OCI-LY7 (cell line): ENCODE measurements at regions not wholly inside any gene's neighbourhood (a gene's known extent, or its start where the extent isn't known, plus 50 kb on each side); places are given as distances from the start of the nearest gene placed in this dataset.

ENCODE experiments used
- CTCF ChIP-seq: fragments of 200-600 bp; sonication (generic); conservative IDR thresholded peaks from 2 replicates; pipeline ENCODE4 v1.5.1; 2014; ENCODE audit warnings: mild to moderate bottlenecking, antibody characterized with exemption, low read length, moderate library complexity, mixed read lengths
- EZH2phosphoT487 ChIP-seq: fragments of 200-600 bp; sonication (generic); IDR thresholded peaks from 2 replicates; pipeline ENCODE4 v1.6.1; 2018; ENCODE audit warnings: low read depth, borderline replicate concordance, mild to moderate bottlenecking, mixed run types, antibody characterized with exemption, low read length, moderate library complexity, mixed read lengths

DNA sequence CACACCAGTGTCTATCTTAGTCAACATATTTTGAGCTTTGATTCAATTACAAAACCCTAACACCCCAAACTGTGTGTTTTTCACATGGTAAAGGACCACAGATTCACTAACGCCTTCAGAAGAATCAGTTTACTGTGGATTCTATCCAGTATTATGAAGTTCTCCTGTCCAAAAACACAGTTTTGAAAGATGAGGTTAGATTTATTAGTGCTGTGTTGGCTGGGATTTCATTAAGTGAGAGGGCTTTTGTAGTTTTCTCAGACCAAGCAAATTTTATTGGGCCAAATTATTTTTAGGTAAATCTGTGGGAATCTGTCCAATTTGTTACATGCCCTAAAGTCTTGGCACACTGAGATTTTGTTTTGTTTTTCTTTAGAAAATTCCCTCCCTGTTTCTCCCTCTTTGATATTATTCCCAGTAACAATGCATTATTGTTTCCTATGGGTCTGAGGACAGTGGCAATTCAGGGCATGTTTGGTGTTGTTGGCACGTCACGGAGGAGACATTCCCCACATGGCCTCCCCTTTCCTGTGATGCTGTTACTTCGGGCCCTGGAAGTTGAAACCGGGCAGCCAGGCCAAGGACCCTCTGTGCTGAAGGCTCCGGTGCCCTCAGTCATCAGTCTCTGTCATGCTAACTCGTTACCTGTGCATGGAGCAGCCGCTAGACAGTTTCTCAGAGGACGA lies 87.5 kb upstream of the ALKAL2 start:
- no peak for TF ChIP-seq CTCF
- no peak for TF ChIP-seq EZH2phosphoT487
